ENCODE measurements at regions not wholly inside any gene's neighbourhood (a gene's known extent, or its start where the extent isn't known, plus 50 kb on each side); places are given as distances from the start of the nearest gene placed in this dataset.
A peak's percentile ranks its signal among the peaks of the same experiment; 100 is the strongest.
"Not testable (repeated sequence)": the region's sequence is repeated elsewhere in the genome, so short reads cannot be mapped to it uniquely, and the experiment has no call there.

- Histone ChIP-seq H3K36me3 (ENCODE audit: control insufficient read depth, insufficient read depth, low read length) (no peaks in the 10 kb centered on the region), H3K27me3 (ENCODE audit: control insufficient read depth, insufficient read depth, low read length) (no peaks in the 10 kb centered on the region), H3K4me3 (ENCODE audit: low read depth, low read length) (no peak overlapping the region)
- FAIRE-seq (no peak), DNase-seq (ENCODE audit: low read depth) (no peak)
- TF ChIP-seq, protein P1, sequence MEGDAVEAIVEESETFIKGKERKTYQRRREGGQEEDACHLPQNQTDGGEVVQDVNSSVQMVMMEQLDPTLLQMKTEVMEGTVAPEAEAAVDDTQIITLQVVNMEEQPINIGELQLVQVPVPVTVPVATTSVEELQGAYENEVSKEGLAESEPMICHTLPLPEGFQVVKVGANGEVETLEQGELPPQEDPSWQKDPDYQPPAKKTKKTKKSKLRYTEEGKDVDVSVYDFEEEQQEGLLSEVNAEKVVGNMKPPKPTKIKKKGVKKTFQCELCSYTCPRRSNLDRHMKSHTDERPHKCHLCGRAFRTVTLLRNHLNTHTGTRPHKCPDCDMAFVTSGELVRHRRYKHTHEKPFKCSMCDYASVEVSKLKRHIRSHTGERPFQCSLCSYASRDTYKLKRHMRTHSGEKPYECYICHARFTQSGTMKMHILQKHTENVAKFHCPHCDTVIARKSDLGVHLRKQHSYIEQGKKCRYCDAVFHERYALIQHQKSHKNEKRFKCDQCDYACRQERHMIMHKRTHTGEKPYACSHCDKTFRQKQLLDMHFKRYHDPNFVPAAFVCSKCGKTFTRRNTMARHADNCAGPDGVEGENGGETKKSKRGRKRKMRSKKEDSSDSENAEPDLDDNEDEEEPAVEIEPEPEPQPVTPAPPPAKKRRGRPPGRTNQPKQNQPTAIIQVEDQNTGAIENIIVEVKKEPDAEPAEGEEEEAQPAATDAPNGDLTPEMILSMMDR (IDR thresholded peaks at IDR 0.05; ENCODE audit: insufficient read depth, low read length, severe bottlenecking): no peak
Observed at GRCh38 chrX:40392599-40392998, 188.2 kb upstream of the ATP6AP2 start.

GRCh38 chrX:40391662-40392061, 189.1 kb upstream of the ATP6AP2 start:
- no peaks in the 10 kb centered on the region for H3K36me3 ChIP-seq (ENCODE audit: control insufficient read depth, insufficient read depth, low read length)
- TF ChIP-seq, protein P1 (IDR thresholded peaks at IDR 0.05; ENCODE audit: insufficient read depth, low read length, severe bottlenecking): no peak
- FAIRE-seq (no peak), DNase-seq (ENCODE audit: low read depth) (no peak)
- H3K4me3 ChIP-seq (ENCODE audit: low read depth, low read length): no peak overlapping the region
- H3K27me3 ChIP-seq (ENCODE audit: control insufficient read depth, insufficient read depth, low read length): no peaks in the 10 kb centered on the region

DNA sequence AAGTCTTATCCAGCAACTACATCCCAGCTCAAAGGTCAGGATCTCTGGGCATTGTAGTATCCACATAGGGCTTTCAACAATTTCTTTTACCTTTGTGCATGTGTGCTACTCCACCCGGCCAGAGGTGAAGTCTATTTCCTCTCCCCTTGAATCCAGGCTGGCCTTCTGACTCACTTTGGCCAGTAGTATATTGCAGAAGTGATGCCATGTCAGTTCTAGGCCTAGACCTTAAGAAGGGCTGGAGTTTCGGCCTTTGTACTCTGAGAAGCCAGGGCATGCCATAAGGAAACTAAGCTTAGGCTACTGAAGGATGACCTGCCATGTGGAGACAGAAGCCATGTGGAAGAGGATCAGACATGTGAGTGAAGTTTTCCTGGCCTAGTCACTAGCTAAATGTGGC, 191.2 kb upstream of the ATP6AP2 start:
- TF ChIP-seq, protein P1 (IDR thresholded peaks at IDR 0.05; ENCODE audit: insufficient read depth, low read length, severe bottlenecking): no peak
- DNase-seq (ENCODE audit: low read depth): no peak
- H3K36me3 ChIP-seq (ENCODE audit: control insufficient read depth, insufficient read depth, low read length): no peaks in the 10 kb centered on the region
- H3K27me3 ChIP-seq (ENCODE audit: control insufficient read depth, insufficient read depth, low read length): no peaks in the 10 kb centered on the region
- no peak for FAIRE-seq
- H3K4me3 ChIP-seq (ENCODE audit: low read depth, low read length): no peak overlapping the region

DNA sequence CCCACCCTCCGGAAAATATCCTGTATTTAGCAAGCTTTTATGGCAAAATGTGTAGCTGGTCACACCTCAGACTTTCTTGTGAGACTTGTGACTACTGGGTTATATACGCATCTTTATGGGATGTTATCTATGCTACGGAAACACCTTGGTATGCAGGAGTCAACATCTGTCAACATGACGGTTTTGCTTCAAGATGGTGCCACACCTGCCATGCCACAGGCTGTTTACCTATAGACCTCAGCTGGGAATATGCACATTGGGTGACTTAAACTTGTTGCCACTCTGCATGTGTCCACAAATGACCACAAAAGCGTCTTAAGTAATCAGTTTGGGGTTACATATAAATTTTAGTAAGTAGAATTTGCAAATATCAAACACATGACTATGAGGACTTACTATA, 192.3 kb upstream of the ATP6AP2 start:
- TF ChIP-seq, protein P1 (IDR thresholded peaks at IDR 0.05; ENCODE audit: insufficient read depth, low read length, severe bottlenecking): no peak
- Histone ChIP-seq H3K27me3 (ENCODE audit: control insufficient read depth, insufficient read depth, low read length) (no peaks in the 10 kb centered on the region), H3K36me3 (ENCODE audit: control insufficient read depth, insufficient read depth, low read length) (no peaks in the 10 kb centered on the region), H3K4me3 (ENCODE audit: low read depth, low read length) (no peak overlapping the region)
- FAIRE-seq (peak; percentile 60), DNase-seq (ENCODE audit: low read depth) (no peak)

DNA sequence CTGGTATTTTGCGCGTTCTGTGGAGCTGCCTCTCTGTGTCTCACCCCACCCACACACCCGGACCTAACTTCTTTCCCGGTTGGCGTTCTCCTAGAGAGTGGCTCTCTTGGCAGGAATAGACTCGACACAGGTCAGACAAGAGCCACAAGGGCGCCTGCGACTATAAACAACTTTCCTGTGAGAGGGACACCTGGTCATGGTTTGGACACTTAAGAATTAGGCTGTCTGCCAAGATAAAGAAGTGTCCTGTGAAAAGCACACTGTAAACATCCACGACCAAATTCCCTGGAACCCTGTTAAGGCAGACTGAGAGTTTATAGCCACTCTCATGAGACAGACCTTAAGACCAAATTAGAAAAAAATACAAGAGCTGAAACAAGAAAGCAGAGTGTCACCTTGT, 192.9 kb upstream of the ATP6AP2 start:
- not testable (repeated sequence) for H3K4me3 ChIP-seq (ENCODE audit: low read depth, low read length); H3K27me3 ChIP-seq (ENCODE audit: control insufficient read depth, insufficient read depth, low read length); H3K36me3 ChIP-seq (ENCODE audit: control insufficient read depth, insufficient read depth, low read length); DNase-seq (ENCODE audit: low read depth); FAIRE-seq

DNA sequence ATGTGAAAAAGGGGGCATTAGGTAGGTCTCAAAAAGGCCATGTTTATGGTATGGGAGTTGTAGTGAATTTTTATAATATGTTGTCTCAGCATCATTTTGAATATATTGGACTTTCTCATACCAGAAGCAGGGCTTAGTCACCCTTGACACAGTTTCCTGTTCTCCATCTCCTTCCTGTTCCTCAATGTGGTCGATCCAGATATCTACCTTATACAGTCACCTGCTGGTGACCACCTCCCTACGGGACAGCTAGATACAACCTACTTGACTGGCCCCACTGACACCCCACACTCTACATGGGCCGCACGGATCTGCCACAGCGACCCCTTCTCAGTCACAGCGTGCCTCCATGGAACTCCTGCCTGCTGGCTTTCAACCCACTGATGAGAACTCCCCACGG, 193.5 kb upstream of the ATP6AP2 start:
- H3K27me3 ChIP-seq (ENCODE audit: control insufficient read depth, insufficient read depth, low read length); H3K36me3 ChIP-seq (ENCODE audit: control insufficient read depth, insufficient read depth, low read length); FAIRE-seq; H3K4me3 ChIP-seq (ENCODE audit: low read depth, low read length): not testable (repeated sequence)
- peak; percentile 8 for DNase-seq (ENCODE audit: low read depth)

GRCh38 chrX:40385682-40386081, 195.1 kb upstream of the ATP6AP2 start:
- no peak for DNase-seq (ENCODE audit: low read depth)
- TF ChIP-seq, protein P1 (IDR thresholded peaks at IDR 0.05; ENCODE audit: insufficient read depth, low read length, severe bottlenecking): no peak
- no peak for FAIRE-seq
- Histone ChIP-seq H3K36me3 (ENCODE audit: control insufficient read depth, insufficient read depth, low read length) (no peaks in the 10 kb centered on the region), H3K4me3 (ENCODE audit: low read depth, low read length) (no peak overlapping the region), H3K27me3 (ENCODE audit: control insufficient read depth, insufficient read depth, low read length) (no peaks in the 10 kb centered on the region)

Measured in bronchial epithelial cell (primary cell).